Uterus (tissue), 3 donors: ENCODE measurements at regions not wholly inside any gene's neighbourhood (a gene's known extent, or its start where the extent isn't known, plus 50 kb on each side); places are given as distances from the start of the nearest gene placed in this dataset.

Experiments
- DNase-seq, 2 donors: peaks; one replicate each; pipeline ENCODE4 v3.0.0-alpha.2; 2019 to 2020
- H3K27ac ChIP-seq, 2 donors: fragments of 200-600 bp; sonication (generic); 1 replicate in 1 of 2; 2 replicates in 1 of 2; pipeline ENCODE4 v1.5.1; 2016 to 2018
- H3K27me3 ChIP-seq, 2 donors: fragments of 200-600 bp; sonication (generic); one replicate each; pipeline ENCODE4 v1.5.1; 2018 to 2019; ENCODE audit warnings: control low read depth in 1 of 2
- H3K36me3 ChIP-seq, 2 donors: fragments of 200-600 bp; sonication (generic); one replicate each; pipeline ENCODE4 v1.5.1; 2019; ENCODE audit warnings: control low read depth in 1 of 2
- H3K4me1 ChIP-seq, 2 donors: fragments of 200-600 bp; sonication (generic); one replicate each; pipeline ENCODE4 v1.5.1; 2018 to 2019; ENCODE audit warnings: control low read depth in 1 of 2
- H3K4me3 ChIP-seq, 2 donors: fragments of 200-600 bp; sonication (generic); 1 replicate in 1 of 2; 2 replicates in 1 of 2; pipeline ENCODE4 v1.5.1; 2018 to 2019; ENCODE audit warnings: mild to moderate bottlenecking in 1 of 2
- H3K9me3 ChIP-seq, 2 donors: fragments of 200-600 bp; sonication (generic); one replicate each; pipeline ENCODE4 v1.5.1; 2019; ENCODE audit warnings: control low read depth in 1 of 2
- CTCF ChIP-seq, 4 experiments: fragments of 200-600 bp in 2 of 4; fragments of 450-650 bp in 2 of 4; sonication (generic) in 2 of 4; IDR thresholded peaks; one replicate each; pipeline ENCODE4 v1.5.1; 2016 to 2019; ENCODE audit warnings: antibody characterized with exemption in 4 of 4, mild to moderate bottlenecking in 2 of 4, moderate library complexity in 1 of 4
- POLR2A ChIP-seq, 2 donors: fragments of 450-650 bp; IDR thresholded peaks; one replicate each; pipeline ENCODE4 v1.6.1; 2016; ENCODE audit warnings: antibody characterized with exemption in 2 of 2, mild to moderate bottlenecking in 1 of 2, moderate library complexity in 1 of 2
- intact Hi-C: fragments of 100-400 bp; cut with DNase I; formaldehyde crosslinking; loops from one replicate; pipeline ENCODE4 v1.15.1; 2023; ENCODE audit warnings: low total_unique reads
- donor health status: DM: yes; HTN: yes; CAD: no.

GRCh38 chr11:103683576-103683975, 352.9 kb upstream of the DDI1 start:
- H3K27me3 ChIP-seq, result no peaks in the 10 kb centered on the region
- DNase-seq, result no peak
- no peak for TF ChIP-seq CTCF (IDR thresholded peaks at IDR 0.05)
- no peak for TF ChIP-seq POLR2A (IDR thresholded peaks at IDR 0.05)
- intact Hi-C loops, result no loop called here
- no peaks in the 10 kb centered on the region for H3K9me3 ChIP-seq
- H3K4me1 ChIP-seq, result no peaks in the 10 kb centered on the region
- no peak overlapping the region for H3K27ac ChIP-seq
- no peaks in the 10 kb centered on the region for H3K36me3 ChIP-seq
- H3K4me3 ChIP-seq, result no peak overlapping the region

GRCh38 chr11:103688924-103689323, 347.5 kb upstream of the DDI1 start:
- no peaks in the 10 kb centered on the region for H3K27me3 ChIP-seq
- no peak overlapping the region for H3K27ac ChIP-seq
- intact Hi-C loops, result no loop called here
- no peaks in the 10 kb centered on the region for H3K36me3 ChIP-seq
- H3K4me1 ChIP-seq, result no peaks in the 10 kb centered on the region
- no peak for DNase-seq
- no peaks in the 10 kb centered on the region for H3K9me3 ChIP-seq
- no peak overlapping the region for H3K4me3 ChIP-seq
- TF ChIP-seq CTCF (IDR thresholded peaks at IDR 0.05) (no peak), POLR2A (IDR thresholded peaks at IDR 0.05) (no peak)

GRCh38 chr11:103690356-103690755, 346.1 kb upstream of the DDI1 start:
- Histone ChIP-seq H3K4me3 (no peak overlapping the region), H3K27me3 (no peaks in the 10 kb centered on the region), H3K9me3 (no peaks in the 10 kb centered on the region), H3K4me1 (no peaks in the 10 kb centered on the region), H3K27ac (no peak overlapping the region), H3K36me3 (no peaks in the 10 kb centered on the region)
- intact Hi-C loops, result no loop called here
- DNase-seq, result no peak
- TF ChIP-seq CTCF (IDR thresholded peaks at IDR 0.05) (no peak), POLR2A (IDR thresholded peaks at IDR 0.05) (no peak)

GRCh38 chr11:103696123-103696522, 340.3 kb upstream of the DDI1 start:
- no peak overlapping the region for H3K4me3 ChIP-seq
- peaks cover 0 to under 1% of the 10 kb centered on the region in 2 donors for H3K4me1 ChIP-seq
- intact Hi-C loops, result no loop called here
- no peaks in the 10 kb centered on the region for H3K27me3 ChIP-seq
- H3K9me3 ChIP-seq, result no peaks in the 10 kb centered on the region
- DNase-seq, result no peak
- no peak overlapping the region for H3K27ac ChIP-seq
- no peak for TF ChIP-seq CTCF (IDR thresholded peaks at IDR 0.05)
- TF ChIP-seq POLR2A (IDR thresholded peaks at IDR 0.05), result no peak
- H3K36me3 ChIP-seq, result no peaks in the 10 kb centered on the region

- intact Hi-C loops, result no loop called here
- Histone ChIP-seq H3K4me3 (no peak overlapping the region), H3K27me3 (no peaks in the 10 kb centered on the region), H3K36me3 (no peaks in the 10 kb centered on the region), H3K27ac (no peak overlapping the region), H3K4me1 (peaks cover 0 to 3% of the 10 kb centered on the region in 2 donors), H3K9me3 (no peaks in the 10 kb centered on the region)
- no peak for DNase-seq
- no peak for TF ChIP-seq CTCF (IDR thresholded peaks at IDR 0.05)
- TF ChIP-seq POLR2A (IDR thresholded peaks at IDR 0.05), result no peak
Measured at GRCh38 chr11:103699216-103699615, 337.2 kb upstream of the DDI1 start.
